WTC11 (cell line): ENCODE measurements at regions not wholly inside any gene's neighbourhood (a gene's known extent, or its start where the extent isn't known, plus 50 kb on each side); places are given as distances from the start of the nearest gene placed in this dataset.

Source experiments
- ATAC-seq: fragments of 200-7000 bp; cut with Tn5 transposase; 2 replicates; pipeline ENCODE4 v1.10.0; 2021; ENCODE audit warnings: mild to moderate bottlenecking, moderate library complexity
- CTCF ChIA-PET: fragments of 300-600 bp; sonication (Branson Sonifier 250); formaldehyde crosslinking; loops from one replicate; lab custom pipeline; 2021; ENCODE audit warnings: antibody characterized with exemption; lab: Charles Lee
- POLR2A ChIA-PET: fragments of 350-600 bp; sonication (Branson Sonifier 250); formaldehyde crosslinking; loops from one replicate; lab custom pipeline; 2021; ENCODE audit warnings: antibody characterized with exemption; lab: Charles Lee
- DNase-seq: peaks from one replicate; pipeline ENCODE4 v3.0.0; 2021; ENCODE audit warnings: low spot score
- H3K27ac Mint-ChIP-seq: 2 replicates; pipeline ENCODE4 v1.8.0; 2021; ENCODE audit warnings: mixed read lengths
- H3K27me3 Mint-ChIP-seq: 2 replicates; pipeline ENCODE4 v1.8.0; 2021; ENCODE audit warnings: low read depth, mild to moderate bottlenecking, moderate library complexity, mixed read lengths
- H3K36me3 Mint-ChIP-seq: 2 replicates; pipeline ENCODE4 v1.8.0; 2021; ENCODE audit warnings: mixed read lengths
- H3K4me1 Mint-ChIP-seq: 2 replicates; pipeline ENCODE4 v1.8.0; 2022; ENCODE audit warnings: mixed read lengths
- H3K4me3 Mint-ChIP-seq: 2 replicates; pipeline ENCODE4 v1.8.0; 2021; ENCODE audit warnings: mild to moderate bottlenecking, moderate library complexity, mixed read lengths
- H3K9me3 Mint-ChIP-seq: 2 replicates; pipeline ENCODE4 v1.8.0; 2021; ENCODE audit warnings: mixed read lengths
- ARID4B ChIP-seq: sonication (generic); formaldehyde crosslinking; IDR thresholded peaks from 2 replicates; pipeline ENCODE4 v1.8.0; 2023; ENCODE audit warnings: missing genetic modification reagents, mild to moderate bottlenecking, borderline replicate concordance
- CBFB ChIP-seq: sonication (generic); formaldehyde crosslinking; IDR thresholded peaks from 2 replicates; pipeline ENCODE4 v1.8.1; 2022; ENCODE audit warnings: mild to moderate bottlenecking, low read depth, missing genetic modification reagents
- CTCF ChIP-seq: fragments of 200-600 bp; IDR thresholded peaks from 2 replicates; pipeline ENCODE4 v1.8.0; 2022; ENCODE audit warnings: antibody characterized with exemption
- EMX1 ChIP-seq: fragments of 250-450 bp; sonication (Bioruptor Pico); IDR thresholded peaks from 2 replicates; pipeline ENCODE4 v1.8.0; 2021; ENCODE audit warnings: mild to moderate bottlenecking
- FOXP1 ChIP-seq: sonication (generic); formaldehyde crosslinking; IDR thresholded peaks from 2 replicates; pipeline ENCODE4 v1.8.0; 2022; ENCODE audit warnings: missing genetic modification reagents, mild to moderate bottlenecking, moderate library complexity, borderline replicate concordance
- GRHL2 ChIP-seq: fragments of 250-450 bp; sonication (Bioruptor Pico); IDR thresholded peaks from 2 replicates; pipeline ENCODE4 v1.8.0; 2022; ENCODE audit warnings: mild to moderate bottlenecking, moderate library complexity; ENCODE audit not compliant: insufficient replicate concordance, severe bottlenecking
- IRF2 ChIP-seq: sonication (generic); formaldehyde crosslinking; IDR thresholded peaks from 2 replicates; pipeline ENCODE4 v1.8.0; 2022; ENCODE audit warnings: low read depth, missing genetic modification reagents, borderline replicate concordance
- JUN ChIP-seq: sonication (generic); formaldehyde crosslinking; IDR thresholded peaks from 2 replicates; pipeline ENCODE4 v1.8.0; 2023; ENCODE audit warnings: mild to moderate bottlenecking, missing genetic modification reagents
- OVOL2 ChIP-seq: fragments of 250-450 bp; sonication (Bioruptor Pico); IDR thresholded peaks from 2 replicates; pipeline ENCODE4 v1.9.0; 2021; ENCODE audit warnings: mild to moderate bottlenecking, borderline replicate concordance
- PRRX2 ChIP-seq: fragments of 250-450 bp; sonication (Bioruptor Pico); IDR thresholded peaks from 2 replicates; pipeline ENCODE4 v1.8.0; 2021; ENCODE audit warnings: mild to moderate bottlenecking
- TEAD1 ChIP-seq: sonication (generic); formaldehyde crosslinking; IDR thresholded peaks from 2 replicates; pipeline ENCODE4 v1.8.0; 2022; ENCODE audit warnings: mild to moderate bottlenecking, missing genetic modification reagents
- TEAD4 ChIP-seq: sonication (generic); formaldehyde crosslinking; IDR thresholded peaks from 2 replicates; pipeline ENCODE4 v1.8.0; 2022; ENCODE audit warnings: mild to moderate bottlenecking, missing genetic modification reagents
- ZNF396 ChIP-seq: fragments of 250-450 bp; sonication (Bioruptor Pico); IDR thresholded peaks from 2 replicates; pipeline ENCODE4 v1.8.0; 2021; ENCODE audit warnings: mild to moderate bottlenecking, moderate library complexity, borderline replicate concordance
- ZNF416 ChIP-seq: fragments of 250-450 bp; sonication (Bioruptor Pico); IDR thresholded peaks from 2 replicates; pipeline ENCODE4 v1.9.0; 2021; ENCODE audit warnings: mild to moderate bottlenecking, inconsistent platforms
- ZNF423 ChIP-seq: fragments of 250-450 bp; sonication (Bioruptor Pico); IDR thresholded peaks from 2 replicates; pipeline ENCODE4 v2.1.2; 2022; ENCODE audit warnings: mild to moderate bottlenecking, moderate library complexity
- TF ChIP-seq, protein P1 (sequence below): sonication (generic); formaldehyde crosslinking; IDR thresholded peaks from 2 replicates; pipeline ENCODE4 v1.8.1; 2023; ENCODE audit warnings: mild to moderate bottlenecking, missing genetic modification reagents, borderline replicate concordance
- TF ChIP-seq, protein P2 (sequence below): sonication (generic); formaldehyde crosslinking; IDR thresholded peaks from 2 replicates; pipeline ENCODE4 v1.8.0; 2023; ENCODE audit warnings: missing genetic modification reagents
- TF ChIP-seq, protein P3 (sequence below): fragments of 250-450 bp; sonication (Bioruptor Pico); conservative IDR thresholded peaks from 2 replicates; pipeline ENCODE4 v1.9.0; 2021; ENCODE audit warnings: mild to moderate bottlenecking

GRCh38 chrX:124238268-124238667, 94.2 kb upstream of the TEX13D start (continued):
- TF ChIP-seq ZNF416 (CRISPR knock-in tag) (no peak), ZNF423 (CRISPR knock-in tag) (no peak), CBFB (CRISPR knock-in tag) (no peak), EMX1 (CRISPR knock-in tag) (no peak), TEAD4 (no peak), GRHL2 (CRISPR knock-in tag) (no peak), PRRX2 (no peak), OVOL2 (CRISPR knock-in tag) (no peak)
- TF ChIP-seq, protein P1, sequence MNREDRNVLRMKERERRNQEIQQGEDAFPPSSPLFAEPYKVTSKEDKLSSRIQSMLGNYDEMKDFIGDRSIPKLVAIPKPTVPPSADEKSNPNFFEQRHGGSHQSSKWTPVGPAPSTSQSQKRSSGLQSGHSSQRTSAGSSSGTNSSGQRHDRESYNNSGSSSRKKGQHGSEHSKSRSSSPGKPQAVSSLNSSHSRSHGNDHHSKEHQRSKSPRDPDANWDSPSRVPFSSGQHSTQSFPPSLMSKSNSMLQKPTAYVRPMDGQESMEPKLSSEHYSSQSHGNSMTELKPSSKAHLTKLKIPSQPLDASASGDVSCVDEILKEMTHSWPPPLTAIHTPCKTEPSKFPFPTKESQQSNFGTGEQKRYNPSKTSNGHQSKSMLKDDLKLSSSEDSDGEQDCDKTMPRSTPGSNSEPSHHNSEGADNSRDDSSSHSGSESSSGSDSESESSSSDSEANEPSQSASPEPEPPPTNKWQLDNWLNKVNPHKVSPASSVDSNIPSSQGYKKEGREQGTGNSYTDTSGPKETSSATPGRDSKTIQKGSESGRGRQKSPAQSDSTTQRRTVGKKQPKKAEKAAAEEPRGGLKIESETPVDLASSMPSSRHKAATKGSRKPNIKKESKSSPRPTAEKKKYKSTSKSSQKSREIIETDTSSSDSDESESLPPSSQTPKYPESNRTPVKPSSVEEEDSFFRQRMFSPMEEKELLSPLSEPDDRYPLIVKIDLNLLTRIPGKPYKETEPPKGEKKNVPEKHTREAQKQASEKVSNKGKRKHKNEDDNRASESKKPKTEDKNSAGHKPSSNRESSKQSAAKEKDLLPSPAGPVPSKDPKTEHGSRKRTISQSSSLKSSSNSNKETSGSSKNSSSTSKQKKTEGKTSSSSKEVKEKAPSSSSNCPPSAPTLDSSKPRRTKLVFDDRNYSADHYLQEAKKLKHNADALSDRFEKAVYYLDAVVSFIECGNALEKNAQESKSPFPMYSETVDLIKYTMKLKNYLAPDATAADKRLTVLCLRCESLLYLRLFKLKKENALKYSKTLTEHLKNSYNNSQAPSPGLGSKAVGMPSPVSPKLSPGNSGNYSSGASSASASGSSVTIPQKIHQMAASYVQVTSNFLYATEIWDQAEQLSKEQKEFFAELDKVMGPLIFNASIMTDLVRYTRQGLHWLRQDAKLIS (CRISPR knock-in tag): no peak
- TF ChIP-seq, protein P2, sequence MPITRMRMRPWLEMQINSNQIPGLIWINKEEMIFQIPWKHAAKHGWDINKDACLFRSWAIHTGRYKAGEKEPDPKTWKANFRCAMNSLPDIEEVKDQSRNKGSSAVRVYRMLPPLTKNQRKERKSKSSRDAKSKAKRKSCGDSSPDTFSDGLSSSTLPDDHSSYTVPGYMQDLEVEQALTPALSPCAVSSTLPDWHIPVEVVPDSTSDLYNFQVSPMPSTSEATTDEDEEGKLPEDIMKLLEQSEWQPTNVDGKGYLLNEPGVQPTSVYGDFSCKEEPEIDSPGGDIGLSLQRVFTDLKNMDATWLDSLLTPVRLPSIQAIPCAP (CRISPR knock-in tag): no peak
- TF ChIP-seq, protein P3, sequence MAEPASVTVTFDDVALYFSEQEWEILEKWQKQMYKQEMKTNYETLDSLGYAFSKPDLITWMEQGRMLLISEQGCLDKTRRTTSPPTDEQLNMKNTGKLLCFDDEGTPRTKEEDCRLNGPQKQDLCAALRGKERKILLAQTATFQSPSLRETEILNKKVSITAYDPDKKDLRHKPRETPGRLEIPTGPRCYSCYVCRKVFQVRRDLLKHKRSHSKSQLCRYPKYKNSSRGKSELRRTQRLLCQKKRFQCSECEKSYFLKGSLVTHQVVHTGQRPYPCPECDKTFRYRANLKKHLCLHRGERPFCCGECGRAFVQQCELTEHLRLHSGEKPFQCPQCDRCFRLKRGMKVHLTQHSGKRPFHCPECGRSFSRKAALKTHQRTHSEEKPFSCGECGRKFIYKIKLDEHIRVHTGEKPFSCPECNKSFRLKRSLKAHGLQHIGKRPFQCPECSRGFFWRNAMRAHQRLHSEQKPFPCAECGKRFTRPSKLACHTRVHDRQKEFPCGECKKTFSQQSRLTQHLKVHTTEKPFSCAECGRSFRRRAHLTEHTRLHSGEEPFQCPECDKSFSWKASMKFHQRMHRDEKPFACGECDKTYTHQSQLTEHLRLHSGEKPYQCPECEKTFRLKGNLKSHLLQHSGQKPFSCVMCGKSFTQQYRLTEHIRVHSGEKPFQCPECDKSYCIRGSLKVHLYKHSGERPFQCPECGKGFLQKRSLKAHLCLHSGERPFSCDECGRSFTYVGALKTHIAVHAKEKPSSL (CRISPR knock-in tag): no peak

- H3K36me3 Mint-ChIP-seq: no peaks in the 10 kb centered on the region
- no peak overlapping the region for H3K4me3 Mint-ChIP-seq
- H3K4me1 Mint-ChIP-seq: peaks cover 16% of the 10 kb centered on the region; the same call in 1 of the 2 replicates
- H3K9me3 Mint-ChIP-seq: no peaks in the 10 kb centered on the region
- ATAC-seq: no peak
- no peak overlapping the region for H3K27ac Mint-ChIP-seq
- CTCF ChIA-PET: no interaction called here
- POLR2A ChIA-PET: no interaction called here
- H3K27me3 Mint-ChIP-seq: peaks cover 24% of the 10 kb centered on the region
- no peak for TF ChIP-seq TEAD1
- DNase-seq: no peak
Observed at GRCh38 chrX:124239324-124239723, 93.1 kb upstream of the TEX13D start.

DNA sequence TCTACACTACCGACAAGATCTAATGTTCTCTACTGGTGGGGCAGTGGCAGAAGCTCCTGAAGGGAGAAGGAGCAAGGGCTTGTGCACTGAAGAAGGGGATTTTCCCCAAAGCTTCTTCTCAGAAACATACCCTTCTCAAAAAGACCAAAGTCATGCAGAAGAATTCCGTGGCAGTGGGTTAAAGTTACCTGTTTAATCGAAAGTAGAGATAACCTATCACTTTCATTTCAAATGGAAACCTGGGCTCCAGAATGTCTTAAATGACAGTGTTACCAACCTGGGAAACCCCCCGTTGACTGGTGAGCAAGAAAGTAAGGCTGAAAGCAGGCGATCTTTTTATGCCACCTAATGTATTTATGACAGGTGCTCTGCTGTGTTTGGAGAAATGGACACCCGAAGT, 92.5 kb upstream of the TEX13D start:
- ChIA-PET POLR2A (no interaction called here), CTCF (no interaction called here)
- Mint-ChIP-seq H3K36me3 (no peaks in the 10 kb centered on the region), H3K27me3 (peaks cover 22% of the 10 kb centered on the region), H3K27ac (no peak overlapping the region), H3K4me1 (peaks cover 16% of the 10 kb centered on the region; the same call in 1 of the 2 replicates), H3K4me3 (no peak overlapping the region), H3K9me3 (no peaks in the 10 kb centered on the region)
- ATAC-seq: no peak
- DNase-seq: no peak
- TF ChIP-seq CTCF: no peak
- no peak for TF ChIP-seq ARID4B (CRISPR knock-in tag)
- no peak for TF ChIP-seq ZNF416 (CRISPR knock-in tag)
- no peak for TF ChIP-seq ZNF396 (CRISPR knock-in tag)
- no peak for TF ChIP-seq FOXP1 (CRISPR knock-in tag)
- no peak for TF ChIP-seq JUN (CRISPR knock-in tag)
- no peak for TF ChIP-seq ZNF423 (CRISPR knock-in tag)
- TF ChIP-seq, protein P3 (CRISPR knock-in tag): no peak
- TF ChIP-seq IRF2 (CRISPR knock-in tag): no peak
